ENCODE measurements at regions not wholly inside any gene's neighbourhood (a gene's known extent, or its start where the extent isn't known, plus 50 kb on each side); places are given as distances from the start of the nearest gene placed in this dataset.

GRCh38 chr5:77846422-77847128 is 70.4 kb upstream of the TBCA start:
- POLR2A ChIA-PET (ENCODE audit: unreplicated experiment): no interaction called here

GRCh38 chr5:77845324-77845646 is 69.1 kb upstream of the TBCA start:
- Histone ChIP-seq H3K9ac (ENCODE audit: low read length) (no peak overlapping the region), H3K9me3 (ENCODE audit: low read length) (no peaks in the 10 kb centered on the region), H3K27ac (ENCODE audit: low read length) (no peak overlapping the region), H3K4me2 (ENCODE audit: low read length) (no peak overlapping the region), H3K4me3 (ENCODE audit: low read length) (no peak overlapping the region), H3K36me3 (ENCODE audit: low read depth, low read length) (no peaks in the 10 kb centered on the region), H2AFZ (ENCODE audit: low read length) (no peak overlapping the region), H4K20me1 (ENCODE audit: low read length) (no peaks in the 10 kb centered on the region), H3F3A (ENCODE audit: low read length, unreplicated experiment) (no peaks in the 10 kb centered on the region), H3K9me2 (replicated peaks; ENCODE audit: low read length) (no peaks in the 10 kb centered on the region), H3K4me1 (ENCODE audit: insufficient read depth, low read length) (no peaks in the 10 kb centered on the region), H3K79me2 (ENCODE audit: low read length) (no peaks in the 10 kb centered on the region), H3K27me3 (ENCODE audit: low read length) (no peaks in the 10 kb centered on the region)
- intact Hi-C loops (cut with micrococcal nuclease): no loop called here
- DNase-seq (no peak), ATAC-seq (no peak)
- TF ChIP-seq EZH2phosphoT487 (IDR thresholded peaks at IDR 0.05; ENCODE audit: borderline replicate concordance, low read length) (no peak), CTCF (conservative IDR thresholded peaks at IDR 0.05; ENCODE audit: low read depth, low read length) (no peak)
- POLR2A ChIA-PET (ENCODE audit: unreplicated experiment): no interaction called here
- BruUV-seq (replicated peaks): no TSS peak
- CTCF ChIA-PET: no interaction called here

More at GRCh38 chr5:77846422-77847128, 70.4 kb upstream of the TBCA start:
- TF ChIP-seq CTCF (conservative IDR thresholded peaks at IDR 0.05; ENCODE audit: low read depth, low read length) (no peak), EZH2phosphoT487 (IDR thresholded peaks at IDR 0.05; ENCODE audit: borderline replicate concordance, low read length) (no peak), EZH2 (IDR thresholded peaks at IDR 0.05; ENCODE audit: low read length, unreplicated experiment) (no peak)
- Histone ChIP-seq H3K4me1 (ENCODE audit: insufficient read depth, low read length) (no peaks in the 10 kb centered on the region), H4K20me1 (ENCODE audit: low read length) (no peaks in the 10 kb centered on the region), H2AFZ (ENCODE audit: low read length) (no peak overlapping the region), H3K27me3 (ENCODE audit: low read length) (no peaks in the 10 kb centered on the region), H3K79me2 (ENCODE audit: low read length) (no peaks in the 10 kb centered on the region), H3K4me2 (ENCODE audit: low read length) (no peak overlapping the region), H3F3A (ENCODE audit: low read length, unreplicated experiment) (no peaks in the 10 kb centered on the region), H3K9me2 (replicated peaks; ENCODE audit: low read length) (no peaks in the 10 kb centered on the region), H3K27ac (ENCODE audit: low read length) (no peak overlapping the region), H3K4me3 (ENCODE audit: low read length) (no peak overlapping the region), H3K36me3 (ENCODE audit: low read depth, low read length) (no peaks in the 10 kb centered on the region), H3K9ac (ENCODE audit: low read length) (no peak overlapping the region), H3K9me3 (ENCODE audit: low read length) (no peaks in the 10 kb centered on the region)
- BruUV-seq (replicated peaks): no TSS peak
- ATAC-seq (no peak), DNase-seq (no peak)
- CTCF ChIA-PET: no interaction called here
- intact Hi-C loops (cut with micrococcal nuclease): no loop called here

- Histone ChIP-seq H3F3A (ENCODE audit: low read length, unreplicated experiment) (no peaks in the 10 kb centered on the region), H3K4me2 (ENCODE audit: low read length) (no peak overlapping the region), H3K79me2 (ENCODE audit: low read length) (no peaks in the 10 kb centered on the region), H4K20me1 (ENCODE audit: low read length) (no peaks in the 10 kb centered on the region), H3K27me3 (ENCODE audit: low read length) (no peaks in the 10 kb centered on the region), H3K4me1 (ENCODE audit: insufficient read depth, low read length) (no peaks in the 10 kb centered on the region), H3K9me3 (ENCODE audit: low read length) (no peaks in the 10 kb centered on the region), H3K9me2 (replicated peaks; ENCODE audit: low read length) (no peaks in the 10 kb centered on the region), H3K9ac (ENCODE audit: low read length) (no peak overlapping the region), H3K4me3 (ENCODE audit: low read length) (no peak overlapping the region), H3K36me3 (ENCODE audit: low read depth, low read length) (no peaks in the 10 kb centered on the region), H2AFZ (ENCODE audit: low read length) (no peak overlapping the region), H3K27ac (ENCODE audit: low read length) (no peak overlapping the region)
- DNase-seq (no peak), ATAC-seq (no peak)
- intact Hi-C loops (cut with micrococcal nuclease): no loop called here
- CTCF ChIA-PET: no interaction called here
- BruUV-seq (replicated peaks): no TSS peak
- TF ChIP-seq EZH2 (IDR thresholded peaks at IDR 0.05; ENCODE audit: low read length, unreplicated experiment): no peak
- no peak for TF ChIP-seq EZH2phosphoT487 (IDR thresholded peaks at IDR 0.05; ENCODE audit: borderline replicate concordance, low read length)
- no peak for TF ChIP-seq CTCF (conservative IDR thresholded peaks at IDR 0.05; ENCODE audit: low read depth, low read length)
- POLR2A ChIA-PET (ENCODE audit: unreplicated experiment): no interaction called here
Observed at GRCh38 chr5:77844623-77845323, 68.6 kb upstream of the TBCA start.
